ENCODE measurements at regions not wholly inside any gene's neighbourhood (a gene's known extent, or its start where the extent isn't known, plus 50 kb on each side); places are given as distances from the start of the nearest gene placed in this dataset.

- no peak for DNase-seq
Observed at GRCh38 chr11:133693110-133693509, 152.2 kb downstream of the SPATA19 start.

DNA sequence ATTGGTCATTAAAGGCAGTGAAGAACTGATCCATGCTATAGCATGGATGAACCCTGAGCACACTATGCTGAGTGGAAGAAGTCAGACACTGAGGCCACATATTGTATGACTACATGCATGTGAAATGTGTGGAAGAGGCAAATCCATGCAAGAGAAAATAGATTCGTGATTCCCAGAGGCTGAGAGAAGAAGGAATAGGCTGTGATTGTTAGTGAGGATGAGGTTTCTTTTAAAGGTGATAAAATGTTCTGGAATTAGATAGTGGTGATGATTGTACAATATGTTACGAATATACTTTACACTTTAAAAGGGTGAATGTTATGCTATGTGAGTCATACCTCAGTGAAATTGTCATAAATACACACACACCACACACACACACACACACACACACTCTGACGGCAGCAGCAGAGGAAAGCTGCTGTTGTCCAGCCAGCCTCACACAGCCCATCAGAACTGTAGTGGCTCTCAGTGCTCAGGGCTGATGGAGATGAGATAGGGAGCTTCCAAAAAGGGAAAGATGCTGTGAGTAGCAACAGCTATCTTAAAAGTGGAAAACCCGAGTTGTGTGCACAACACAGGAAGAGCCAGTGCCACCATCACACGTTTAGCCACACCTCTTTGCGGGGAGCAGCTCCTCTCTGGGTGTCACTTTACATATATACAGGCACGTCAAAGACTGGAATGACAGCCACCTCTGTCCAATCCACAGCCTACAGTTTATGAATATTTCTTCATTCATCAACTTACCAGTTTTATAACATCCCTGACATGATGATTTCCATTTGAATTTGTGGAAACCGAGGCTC, 153.0 kb downstream of the SPATA19 start:
- DNase-seq = no peak

DNA sequence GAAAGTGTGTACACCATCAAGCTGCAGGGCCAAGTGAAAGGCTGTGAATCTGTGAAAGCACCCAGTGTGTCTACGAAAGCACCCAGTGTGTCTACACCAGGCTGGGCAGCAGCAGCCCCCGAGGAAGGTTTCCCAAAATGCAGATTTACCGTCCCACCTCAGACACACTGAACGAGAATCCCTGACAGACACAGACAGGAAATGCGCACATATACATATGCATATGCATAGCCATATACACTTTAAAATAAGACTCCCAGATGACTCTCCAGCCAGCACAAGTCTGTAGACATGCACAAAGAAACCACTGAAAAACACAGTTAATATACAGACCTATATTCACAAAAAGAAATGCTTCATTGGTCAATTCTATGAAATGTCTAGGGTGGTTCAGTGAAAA, 155.5 kb upstream of the OPCML start:
- DNase-seq = no peak

DNA sequence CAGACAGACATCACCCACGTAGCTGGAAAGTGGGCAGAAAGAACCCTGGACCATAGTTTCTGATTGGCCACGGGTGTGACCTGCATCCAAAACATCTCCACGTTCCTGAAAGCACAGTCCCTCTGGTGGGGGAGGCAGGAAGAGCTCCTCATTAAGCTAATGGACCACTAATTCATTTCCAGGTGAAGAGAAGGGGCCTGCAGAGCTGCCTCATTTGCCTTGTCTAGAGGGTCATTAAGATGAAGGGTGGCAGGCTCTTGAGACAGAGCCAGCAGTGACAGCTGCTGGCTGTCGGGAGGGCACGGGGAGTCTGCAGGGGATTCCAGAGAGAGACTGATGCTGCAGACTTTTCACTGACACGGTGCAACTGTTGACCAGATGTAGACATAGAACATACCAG, 149.6 kb upstream of the OPCML start:
- DNase-seq = no peak

DNA sequence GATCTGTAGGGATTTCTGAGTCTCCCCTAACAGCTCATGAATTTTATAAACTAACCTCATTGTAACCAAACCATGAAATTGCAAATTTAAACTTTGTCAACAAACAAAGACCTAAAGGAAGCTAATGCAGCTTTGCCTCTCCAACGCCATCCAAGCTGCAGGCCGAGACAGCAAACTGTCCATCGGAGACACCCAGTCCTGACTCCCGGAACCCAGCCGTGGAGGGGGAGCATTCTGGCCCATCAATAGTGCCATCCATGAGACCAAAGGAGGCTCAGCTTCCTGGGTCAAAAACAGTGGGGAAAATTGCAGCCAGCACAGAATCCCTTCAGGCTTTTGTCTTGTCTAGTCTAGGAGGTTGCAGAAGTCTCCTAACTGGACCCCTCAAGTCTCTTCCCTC, 147.6 kb upstream of the OPCML start:
- DNase-seq = no peak

DNA sequence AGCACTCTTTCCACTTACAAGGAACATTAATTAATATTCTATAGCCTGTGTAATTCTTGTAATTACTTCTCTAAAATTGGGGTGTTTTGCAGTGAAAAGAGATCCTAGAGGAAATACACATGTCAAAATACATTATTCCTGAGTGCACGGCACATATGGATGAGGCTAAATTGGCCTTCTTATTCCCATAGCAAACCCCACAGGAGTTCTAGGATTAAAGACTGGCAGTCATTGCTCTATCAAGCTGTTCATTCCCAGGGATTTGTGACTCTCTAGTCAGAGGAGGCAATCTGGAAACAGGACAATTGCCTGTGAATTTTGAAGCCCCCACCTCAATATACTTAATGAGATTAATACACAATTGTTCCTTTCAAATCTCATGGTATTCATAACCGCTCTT, 145.9 kb upstream of the OPCML start:
- DNase-seq = no peak

DNA sequence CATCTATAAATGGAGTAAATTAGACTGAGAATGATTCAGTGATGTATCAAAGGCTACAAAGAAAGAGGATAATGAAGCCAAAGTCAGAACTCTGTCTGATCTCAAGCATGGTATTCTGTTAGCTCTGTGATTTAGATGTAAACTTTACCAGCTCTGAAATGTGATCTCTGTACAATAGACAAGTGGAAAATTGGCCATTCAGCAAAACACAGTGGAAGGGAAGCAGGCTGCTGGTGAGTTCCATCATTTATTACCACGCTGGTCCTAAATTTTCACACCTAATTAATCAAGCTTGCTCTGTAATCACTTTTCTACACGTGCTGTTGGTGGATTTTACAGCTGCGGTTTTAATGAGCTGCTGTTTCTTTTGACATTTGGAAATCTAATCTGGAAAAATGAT, 145.1 kb upstream of the OPCML start:
- DNase-seq = no peak

GRCh38 chr11:133676265-133676664, 144.0 kb upstream of the OPCML start:
- DNase-seq = no peak

DNA sequence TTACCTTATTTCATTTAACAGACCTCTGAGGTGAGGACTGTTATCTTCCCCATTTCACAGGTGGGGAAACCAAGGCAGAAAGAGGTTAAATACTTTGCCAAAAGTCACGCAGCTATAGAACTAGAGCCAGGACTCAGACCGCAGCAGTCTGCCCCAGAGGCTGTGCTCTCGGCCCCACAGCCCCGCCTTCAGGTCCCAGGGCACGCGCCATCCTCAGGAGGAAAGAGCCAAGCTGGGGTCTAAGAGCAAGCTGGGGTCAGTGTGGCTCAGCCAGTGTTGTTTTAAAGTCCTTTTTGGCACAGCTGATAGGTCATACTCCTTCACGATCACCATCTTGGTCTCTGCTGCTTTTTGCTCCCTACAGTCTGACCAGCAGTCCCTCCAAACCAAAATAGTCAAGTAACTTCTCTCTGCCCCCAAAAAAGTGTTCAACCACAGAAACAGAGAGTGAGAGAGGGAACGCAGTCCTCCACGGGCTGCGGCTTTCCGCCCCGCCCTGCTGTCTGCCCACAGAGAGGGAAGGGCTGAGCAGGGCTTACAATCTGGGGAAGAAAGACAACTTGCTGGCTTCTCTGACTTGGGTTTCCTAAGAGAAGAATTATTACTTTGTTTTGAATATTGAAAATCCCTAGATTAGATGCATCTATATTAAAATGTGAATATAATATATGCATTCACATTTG, 137.2 kb upstream of the OPCML start:
- no peak for DNase-seq

DNA sequence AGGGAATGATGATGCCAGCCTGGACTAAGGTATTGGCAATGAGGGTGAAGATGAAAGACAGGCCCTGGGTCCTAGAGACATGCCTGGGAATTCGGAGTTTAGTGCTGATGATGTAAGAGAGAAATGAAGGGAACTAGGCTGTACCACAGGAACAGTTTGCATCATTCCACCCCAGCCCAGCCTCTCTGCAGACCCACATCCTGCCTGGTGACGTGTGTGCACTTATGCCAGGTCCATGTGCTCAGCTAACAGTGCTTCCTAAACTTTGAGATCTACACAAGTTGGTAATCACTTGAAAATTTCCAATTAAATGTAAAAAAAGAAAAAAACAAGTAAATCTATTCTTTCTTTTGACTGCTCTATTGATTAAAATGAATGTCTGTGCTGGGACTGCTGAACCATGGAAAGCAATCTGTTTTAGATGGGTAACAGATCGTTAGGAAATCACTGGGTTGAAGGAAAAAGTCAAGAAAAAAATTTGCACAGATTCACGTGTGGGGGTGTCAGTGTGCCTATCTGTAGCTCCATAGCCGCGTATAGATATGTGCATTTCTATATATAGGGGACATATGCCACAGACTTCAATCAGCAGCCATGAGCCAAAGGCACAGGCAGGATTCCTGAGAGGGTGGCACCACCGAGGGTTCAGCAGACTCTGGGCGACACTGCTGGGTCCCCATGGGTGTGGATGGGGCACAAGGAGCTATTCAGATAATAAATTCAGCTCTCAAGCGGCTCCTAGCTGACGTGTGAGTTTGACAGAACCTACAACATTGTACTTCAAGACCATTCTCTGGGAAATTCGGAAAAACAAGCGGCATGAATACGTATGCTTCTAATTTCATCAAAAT, 131.1 kb upstream of the OPCML start:
- no peak for DNase-seq

DNA sequence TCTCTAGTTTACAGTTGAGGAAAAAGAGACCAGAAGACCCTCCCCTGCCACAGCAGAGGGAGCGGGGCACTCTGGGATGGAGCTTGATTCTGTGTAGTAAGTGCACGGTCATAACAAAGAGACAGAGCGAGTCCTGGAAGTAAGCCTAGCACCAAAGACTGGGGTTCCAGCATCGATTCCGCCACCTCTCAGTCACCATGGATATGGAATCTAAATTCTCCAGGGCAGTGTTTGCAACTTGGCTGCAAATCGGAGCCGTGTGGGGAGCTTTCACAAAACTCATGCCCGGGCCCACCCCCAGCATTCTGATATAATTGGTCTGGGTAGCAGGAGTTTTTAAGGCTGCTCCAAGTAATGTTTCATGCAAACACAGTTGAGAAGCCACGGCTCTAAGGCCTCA, 129.5 kb upstream of the OPCML start:
- DNase-seq = no peak

GRCh38 chr11:133660202-133660568, 127.9 kb upstream of the OPCML start:
- DNase-seq = no peak

DNA sequence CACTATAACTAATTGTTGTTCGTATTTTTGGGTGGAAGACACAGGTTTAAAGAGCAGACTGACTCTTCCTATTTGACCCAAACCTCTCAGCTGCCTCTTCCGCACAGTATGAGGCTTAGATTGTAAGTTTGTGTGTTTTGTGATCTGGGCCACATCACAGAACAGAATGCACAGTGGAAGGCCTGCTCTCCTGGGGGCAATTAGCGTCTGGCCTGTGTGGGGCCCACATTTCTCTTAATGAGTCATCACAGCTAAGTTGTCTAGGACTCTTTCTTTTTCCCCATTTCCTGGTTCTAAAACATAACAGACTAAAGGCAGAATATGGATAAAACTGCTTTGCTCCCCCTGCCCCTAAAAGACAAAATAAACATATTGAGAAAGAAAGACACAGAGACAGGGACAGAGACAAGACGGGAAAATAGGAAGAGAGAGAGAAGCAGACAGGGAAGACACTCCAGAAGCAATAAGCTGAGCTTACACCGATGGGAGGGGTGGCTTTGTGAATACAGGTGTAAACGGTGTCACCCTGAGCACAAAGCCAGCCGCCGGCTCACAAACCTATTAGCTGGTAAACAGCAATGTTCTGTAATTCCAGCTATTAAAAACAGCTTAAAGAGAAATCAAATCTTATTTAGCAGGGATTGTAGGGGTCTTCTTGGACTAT, 127.4 kb upstream of the OPCML start:
- no peak for DNase-seq

GRCh38 chr11:133657054-133657453, 124.8 kb upstream of the OPCML start:
- DNase-seq = no peak

DNA sequence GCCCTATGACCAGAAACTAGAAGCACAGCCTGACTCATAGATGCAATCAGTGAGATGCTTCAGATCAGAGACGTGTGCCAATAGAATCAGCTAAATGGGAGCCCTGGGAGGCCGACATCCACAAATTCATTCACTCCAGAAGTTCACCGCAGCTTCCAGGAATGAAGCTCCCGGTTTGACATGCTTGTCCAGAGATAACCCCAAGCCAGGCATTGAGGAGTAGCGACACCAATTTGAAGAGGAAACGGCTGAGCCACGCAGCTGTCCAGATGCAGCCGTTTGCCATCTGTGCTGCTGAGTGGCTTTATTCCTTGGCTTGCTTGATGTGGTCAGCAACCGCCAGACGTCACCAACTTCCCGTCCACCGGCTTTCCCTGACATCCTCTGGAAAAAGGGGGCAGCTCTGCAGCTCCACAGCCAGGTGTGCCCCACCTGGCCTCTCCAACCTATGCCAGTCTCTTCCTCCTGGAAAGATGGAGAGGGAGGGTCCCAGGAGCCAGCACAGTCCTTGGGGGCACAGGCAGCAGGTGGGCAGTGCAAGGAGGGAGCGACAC, 123.9 kb upstream of the OPCML start:
- no peak for DNase-seq

GRCh38 chr11:133654630-133655212, 122.4 kb upstream of the OPCML start:
- no peak for DNase-seq

GRCh38 chr11:133653336-133653735, 121.0 kb upstream of the OPCML start:
- no peak for DNase-seq

DNA sequence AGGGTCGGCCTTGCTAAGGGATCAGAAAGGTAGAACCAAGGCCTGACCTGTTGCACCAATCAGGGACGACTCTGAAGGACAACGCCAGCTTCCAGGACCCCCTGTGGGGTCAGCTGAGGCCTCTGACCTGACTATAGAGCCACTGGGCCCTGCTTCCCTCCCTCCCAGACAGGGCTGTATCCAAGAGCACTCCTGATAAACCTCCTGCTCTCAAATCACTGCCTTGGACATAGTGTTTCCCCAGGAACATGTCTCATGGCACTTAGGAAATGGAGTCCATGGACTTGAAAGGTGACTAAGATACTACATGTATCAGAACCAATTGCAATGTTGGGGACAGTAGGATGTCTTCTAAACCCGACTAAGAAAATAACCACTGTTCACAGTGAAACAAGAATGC, 117.8 kb upstream of the OPCML start:
- no peak for DNase-seq

DNA sequence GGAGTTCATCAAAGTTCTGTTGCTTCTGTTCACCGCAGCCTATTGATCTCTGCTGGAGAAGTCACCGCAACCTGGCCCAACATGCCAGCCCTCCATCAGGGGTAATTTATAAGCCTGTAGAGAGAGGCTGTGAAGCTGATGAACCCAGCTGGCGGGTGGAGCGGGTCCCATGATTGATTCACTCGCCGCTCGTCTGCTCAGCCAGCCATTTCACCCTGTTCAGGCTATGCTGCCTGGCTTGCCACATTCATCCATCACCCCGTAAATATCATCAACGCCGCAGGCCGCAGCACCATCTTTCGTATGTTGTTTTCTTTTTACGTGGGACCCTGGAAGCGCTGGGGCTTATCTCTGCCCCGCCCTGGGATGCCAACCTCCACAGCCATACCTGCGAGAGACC, 116.7 kb upstream of the OPCML start:
- DNase-seq = no peak

DNA sequence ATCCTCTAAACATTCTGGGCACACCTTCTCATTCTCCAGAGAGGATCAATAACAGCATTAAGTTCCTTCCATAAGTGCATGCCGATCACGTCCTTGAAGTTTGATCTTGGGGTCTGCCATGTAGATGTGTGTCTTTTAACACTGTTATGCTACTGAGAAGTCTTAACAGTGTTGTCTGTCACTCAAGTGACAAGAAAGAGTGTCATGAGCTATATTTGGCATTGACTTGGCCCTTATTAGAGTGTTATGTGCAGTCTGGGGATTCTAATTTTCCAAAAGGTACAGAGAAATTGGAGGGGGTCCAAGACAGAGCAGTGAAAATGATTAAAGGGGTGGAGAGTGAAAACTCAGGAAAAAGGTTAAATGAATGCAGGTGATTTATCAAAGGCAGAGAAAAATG, 107.1 kb upstream of the OPCML start:
- DNase-seq = no peak

- DNase-seq = no peak
Observed at GRCh38 chr11:133638921-133639320, 106.6 kb upstream of the OPCML start.

DNA sequence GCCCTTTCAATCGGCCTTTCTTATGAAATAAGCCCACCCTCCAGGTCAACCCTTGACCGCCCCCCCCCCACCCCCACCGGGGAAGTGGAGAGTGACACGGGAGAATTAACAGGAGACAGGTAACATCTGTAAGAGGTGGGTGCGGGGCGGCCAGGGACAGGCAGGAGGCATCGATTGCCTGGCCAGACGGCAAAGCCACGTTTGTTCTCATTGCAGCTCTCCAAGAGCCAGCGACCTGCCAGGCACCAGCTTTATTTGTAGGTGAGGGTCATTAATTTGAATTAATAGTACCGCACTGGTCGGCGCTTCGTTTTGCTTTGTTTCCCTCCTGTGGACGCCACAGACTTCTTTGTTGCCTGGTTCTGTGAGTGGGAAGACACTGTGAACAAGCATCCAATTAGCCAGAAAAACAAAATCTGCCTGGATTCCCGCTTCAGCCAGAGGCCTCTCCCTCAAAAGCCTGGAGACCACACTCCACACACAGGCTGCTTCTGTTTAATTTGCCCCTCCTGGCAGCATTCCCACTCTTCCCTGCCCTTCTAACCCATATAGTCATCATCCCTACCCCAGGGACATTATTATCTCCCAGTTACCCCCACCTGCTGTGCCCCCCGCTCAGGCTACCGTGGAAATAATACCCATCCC, 104.5 kb upstream of the OPCML start:
- DNase-seq = no peak

Measured in activated CD4-positive, alpha-beta T cell treated with anti-CD3 and anti-CD28 coated beads for 48 hours (primary cell).